ENCODE measurements at regions not wholly inside any gene's neighbourhood (a gene's known extent, or its start where the extent isn't known, plus 50 kb on each side); places are given as distances from the start of the nearest gene placed in this dataset.

DNA sequence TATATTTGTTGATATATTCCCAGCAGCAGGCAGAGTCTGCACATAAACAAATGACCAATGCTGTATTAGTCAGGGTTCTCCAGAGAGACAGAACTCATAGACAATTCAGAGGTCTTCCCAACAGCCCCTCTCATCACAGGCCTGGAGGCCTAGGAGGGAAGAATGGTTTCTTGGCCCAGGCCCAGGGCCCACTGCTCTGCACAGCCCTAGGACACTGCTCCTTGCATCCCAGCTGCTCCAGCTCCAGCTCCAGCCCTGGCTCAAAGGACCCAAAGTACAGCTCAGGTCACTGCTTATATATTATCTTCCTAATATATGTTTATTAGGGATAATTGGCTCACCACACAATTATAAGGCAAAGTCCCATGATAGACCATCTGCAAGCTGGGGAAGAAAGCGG lies 749.9 kb downstream of the KCNJ2 start:
- CTCF ChIA-PET: no interaction called here
- no peak overlapping the region for H3K4me3 ChIP-seq (ENCODE audit: control extremely low read depth in 1 of 5, extremely low read depth in 1 of 5, insufficient read depth in 1 of 5, low read depth in 2 of 5, low read length in 4 of 5)
- no peak overlapping the region for H2AFZ ChIP-seq (ENCODE audit: insufficient read depth, low read depth, low read length, poor library complexity, severe bottlenecking)
- no peak for TF ChIP-seq EZH2 (IDR thresholded peaks at IDR 0.05; ENCODE audit: borderline replicate concordance, insufficient read depth, low read depth, low read length, poor library complexity, severe bottlenecking)
- Mint-ChIP-seq H3K4me3 (no peak overlapping the region), H3K4me1 (no peaks in the 10 kb centered on the region), H3K9me3 (ENCODE audit: insufficient read depth) (peaks cover 6% of the 10 kb centered on the region), H3K27ac (no peak overlapping the region), H3K27me3 (no peaks in the 10 kb centered on the region)
- H3K27ac ChIP-seq (ENCODE audit: low read length in 2 of 2): no peak overlapping the region
- WGBS (ENCODE audit: insufficient coverage): 91% methylated on average over 1 of the region's 1 CpG
- H3K9ac ChIP-seq (ENCODE audit: low read length): no peak overlapping the region
- H3K4me1 ChIP-seq (ENCODE audit: control insufficient read depth in 2 of 2, insufficient read depth in 2 of 2, low read length in 2 of 2): no peaks in the 10 kb centered on the region
- H3K36me3 ChIP-seq (replicated peaks in 1 of 2; ENCODE audit: control extremely low read depth in 1 of 2, control insufficient read depth in 1 of 2, extremely low read depth in 1 of 2, insufficient read depth in 2 of 2, low read length in 1 of 2): no peaks in the 10 kb centered on the region
- H3K4me2 ChIP-seq (replicated peaks; ENCODE audit: low read depth, low read length, poor library complexity, severe bottlenecking): no peak overlapping the region
- intact Hi-C loops (cut with micrococcal nuclease): no loop called here
- no peaks in the 10 kb centered on the region for H3K27me3 ChIP-seq (replicated peaks in 1 of 4; ENCODE audit: control extremely low read depth in 1 of 4, control insufficient read depth in 3 of 4, insufficient read depth in 4 of 4, low read length in 3 of 4)
- DNase-seq (no peak), ATAC-seq (ENCODE audit: low read depth) (no peak)
- POLR2A ChIA-PET: no interaction called here
- no peaks in the 10 kb centered on the region for H4K20me1 ChIP-seq (ENCODE audit: control insufficient read depth, insufficient read depth, low read length, poor library complexity, severe bottlenecking)
- no peaks in the 10 kb centered on the region for H3K79me2 ChIP-seq (ENCODE audit: control insufficient read depth, insufficient read depth, low read length)
- H3K9me3 ChIP-seq (ENCODE audit: control extremely low read depth in 1 of 3, control insufficient read depth in 2 of 3, insufficient read depth in 1 of 3, low read length in 2 of 3): peaks cover 0 to 18% (median 13%) of the 10 kb centered on the region in 3 donors

DNA sequence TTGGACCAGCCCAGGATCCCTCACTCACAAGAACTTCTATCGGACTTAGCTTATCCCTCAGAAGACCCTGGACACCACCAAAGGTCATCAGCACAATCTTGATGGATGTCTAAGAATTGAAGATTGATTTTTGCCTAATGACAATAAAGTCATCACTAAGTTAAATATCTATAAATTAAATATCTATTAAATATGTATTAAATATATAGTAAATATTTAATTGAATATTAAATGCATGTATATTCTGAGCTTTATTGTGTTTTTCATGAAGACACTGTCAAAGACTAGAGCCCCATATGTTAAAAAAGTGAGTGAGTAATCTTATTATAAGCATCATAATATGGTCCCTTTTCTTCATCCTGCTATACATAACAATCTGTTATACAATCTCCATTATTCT lies 751.1 kb downstream of the KCNJ2 start:
- Mint-ChIP-seq H3K4me1 (no peaks in the 10 kb centered on the region), H3K27ac (no peak overlapping the region), H3K4me3 (no peak overlapping the region), H3K27me3 (no peaks in the 10 kb centered on the region), H3K9me3 (ENCODE audit: insufficient read depth) (peaks cover 6% of the 10 kb centered on the region)
- Histone ChIP-seq H3K27ac (ENCODE audit: low read length in 2 of 2) (no peak overlapping the region), H3K36me3 (replicated peaks in 1 of 2; ENCODE audit: control extremely low read depth in 1 of 2, control insufficient read depth in 1 of 2, extremely low read depth in 1 of 2, insufficient read depth in 2 of 2, low read length in 1 of 2) (no peaks in the 10 kb centered on the region), H3K79me2 (ENCODE audit: control insufficient read depth, insufficient read depth, low read length) (no peaks in the 10 kb centered on the region), H3K4me3 (ENCODE audit: control extremely low read depth in 1 of 5, extremely low read depth in 1 of 5, insufficient read depth in 1 of 5, low read depth in 2 of 5, low read length in 4 of 5) (no peak overlapping the region), H3K9me3 (ENCODE audit: control extremely low read depth in 1 of 3, control insufficient read depth in 2 of 3, insufficient read depth in 1 of 3, low read length in 2 of 3) (peaks cover 0 to 18% (median 13%) of the 10 kb centered on the region in 3 donors), H2AFZ (ENCODE audit: insufficient read depth, low read depth, low read length, poor library complexity, severe bottlenecking) (no peak overlapping the region), H4K20me1 (ENCODE audit: control insufficient read depth, insufficient read depth, low read length, poor library complexity, severe bottlenecking) (no peaks in the 10 kb centered on the region), H3K4me1 (ENCODE audit: control insufficient read depth in 2 of 2, insufficient read depth in 2 of 2, low read length in 2 of 2) (no peaks in the 10 kb centered on the region), H3K9ac (ENCODE audit: low read length) (no peak overlapping the region), H3K4me2 (replicated peaks; ENCODE audit: low read depth, low read length, poor library complexity, severe bottlenecking) (no peak overlapping the region), H3K27me3 (replicated peaks in 1 of 4; ENCODE audit: control extremely low read depth in 1 of 4, control insufficient read depth in 3 of 4, insufficient read depth in 4 of 4, low read length in 3 of 4) (no peaks in the 10 kb centered on the region)
- ChIA-PET CTCF (no interaction called here), POLR2A (no interaction called here)
- ATAC-seq (ENCODE audit: low read depth) (no peak), DNase-seq (no peak)
- WGBS (ENCODE audit: insufficient coverage): no CpG with 5 or more reads among the region's 1 CpG
- intact Hi-C loops (cut with micrococcal nuclease): no loop called here
- TF ChIP-seq, protein P1, sequence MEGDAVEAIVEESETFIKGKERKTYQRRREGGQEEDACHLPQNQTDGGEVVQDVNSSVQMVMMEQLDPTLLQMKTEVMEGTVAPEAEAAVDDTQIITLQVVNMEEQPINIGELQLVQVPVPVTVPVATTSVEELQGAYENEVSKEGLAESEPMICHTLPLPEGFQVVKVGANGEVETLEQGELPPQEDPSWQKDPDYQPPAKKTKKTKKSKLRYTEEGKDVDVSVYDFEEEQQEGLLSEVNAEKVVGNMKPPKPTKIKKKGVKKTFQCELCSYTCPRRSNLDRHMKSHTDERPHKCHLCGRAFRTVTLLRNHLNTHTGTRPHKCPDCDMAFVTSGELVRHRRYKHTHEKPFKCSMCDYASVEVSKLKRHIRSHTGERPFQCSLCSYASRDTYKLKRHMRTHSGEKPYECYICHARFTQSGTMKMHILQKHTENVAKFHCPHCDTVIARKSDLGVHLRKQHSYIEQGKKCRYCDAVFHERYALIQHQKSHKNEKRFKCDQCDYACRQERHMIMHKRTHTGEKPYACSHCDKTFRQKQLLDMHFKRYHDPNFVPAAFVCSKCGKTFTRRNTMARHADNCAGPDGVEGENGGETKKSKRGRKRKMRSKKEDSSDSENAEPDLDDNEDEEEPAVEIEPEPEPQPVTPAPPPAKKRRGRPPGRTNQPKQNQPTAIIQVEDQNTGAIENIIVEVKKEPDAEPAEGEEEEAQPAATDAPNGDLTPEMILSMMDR (IDR thresholded peaks at IDR 0.05): no peak
- TF ChIP-seq EZH2 (IDR thresholded peaks at IDR 0.05; ENCODE audit: borderline replicate concordance, insufficient read depth, low read depth, low read length, poor library complexity, severe bottlenecking): no peak

Measured in B cell (primary cell).